ENCODE measurements at regions not wholly inside any gene's neighbourhood (a gene's known extent, or its start where the extent isn't known, plus 50 kb on each side); places are given as distances from the start of the nearest gene placed in this dataset.

- FAIRE-seq (no peak), DNase-seq (ENCODE audit: low read depth, low spot score) (no peak)
- intact Hi-C loops (cut with micrococcal nuclease) (no loop called here), dilution Hi-C loops (cut with MboI; ENCODE audit: extremely low pct_ligation_motif_present, low sequenced_read_pairs) (no loop called here)
- Histone ChIP-seq H3K27ac (ENCODE audit: insufficient read depth, low read depth, low read length) (no peak overlapping the region), H3K9me3 (replicated peaks; ENCODE audit: control insufficient read depth, insufficient read depth, low read length) (no peaks in the 10 kb centered on the region), H3K9ac (replicated peaks; ENCODE audit: extremely low read depth, insufficient read depth, low read length) (no peak overlapping the region), H3K4me2 (ENCODE audit: insufficient read depth, low read length) (no peak overlapping the region), H3K79me2 (ENCODE audit: control insufficient read depth, insufficient read depth, low read length) (no peaks in the 10 kb centered on the region), H2AFZ (ENCODE audit: low read depth, low read length) (no peak overlapping the region), H4K20me1 (replicated peaks; ENCODE audit: control insufficient read depth, extremely low read depth, insufficient read depth, low read length) (no peaks in the 10 kb centered on the region), H3K4me1 (ENCODE audit: control insufficient read depth, extremely low read depth, insufficient read depth, low read length) (peaks cover 7% of the 10 kb centered on the region), H3K9me1 (replicated peaks; ENCODE audit: control insufficient read depth, extremely low read depth, insufficient read depth, low read length) (no peaks in the 10 kb centered on the region), H3K36me3 (ENCODE audit: control insufficient read depth in 2 of 2, extremely low read depth in 1 of 2, insufficient read depth in 2 of 2, low read length in 2 of 2) (no peaks in the 10 kb centered on the region), H3K4me3 (replicated peaks in 1 of 3; ENCODE audit: insufficient read depth in 1 of 3, low read depth in 1 of 3, low read length in 3 of 3) (no peak overlapping the region), H3K27me3 (ENCODE audit: control insufficient read depth in 2 of 2, insufficient read depth in 2 of 2, low read length in 2 of 2) (peaks cover 0 to 2% of the 10 kb centered on the region in 2 experiments)
- ChIA-PET POLR2A (no interaction called here), CTCF (no interaction called here)
- BruUV-seq (replicated peaks), result no TSS peak
- TF ChIP-seq JUN (IDR thresholded peaks at IDR 0.05; ENCODE audit: borderline replicate concordance, insufficient read depth, insufficient read length, low read depth) (no peak), CTCF (IDR thresholded peaks at IDR 0.05; ENCODE audit: extremely low read depth in 1 of 2, insufficient read depth in 1 of 2, low read depth in 1 of 2, low read length in 2 of 2) (no peak), MAX (IDR thresholded peaks at IDR 0.05; ENCODE audit: insufficient read depth, insufficient read length) (no peak), FOS (IDR thresholded peaks at IDR 0.05; ENCODE audit: borderline replicate concordance, insufficient read depth, low read length) (no peak), MYC (IDR thresholded peaks at IDR 0.05; ENCODE audit: low read depth, low read length) (no peak), POLR2AphosphoS5 (IDR thresholded peaks at IDR 0.05; ENCODE audit: insufficient read depth, low read depth, low read length) (no peak), EZH2 (IDR thresholded peaks at IDR 0.05; ENCODE audit: borderline replicate concordance, low read depth, low read length, severe bottlenecking) (no peak), GATA2 (IDR thresholded peaks at IDR 0.05; ENCODE audit: insufficient read depth, insufficient read length, low read depth, low read length) (no peak), POLR2A (IDR thresholded peaks at IDR 0.05; ENCODE audit: low read depth, low read length) (no peak)
Measured at GRCh38 chr10:129094861-129095260, 372.2 kb upstream of the MGMT start.
